DLD1 (cell line): ENCODE measurements at regions not wholly inside any gene's neighbourhood (a gene's known extent, or its start where the extent isn't known, plus 50 kb on each side); places are given as distances from the start of the nearest gene placed in this dataset.
"Not testable (repeated sequence)": the region's sequence is repeated elsewhere in the genome, so short reads cannot be mapped to it uniquely, and the experiment has no call there.

Experiments
- in situ Hi-C: cut with HindIII; loops from 2 replicates; pipeline ENCODE4 v1.10.0; 2017; ENCODE audit warnings: low sequenced_read_pairs

DNA sequence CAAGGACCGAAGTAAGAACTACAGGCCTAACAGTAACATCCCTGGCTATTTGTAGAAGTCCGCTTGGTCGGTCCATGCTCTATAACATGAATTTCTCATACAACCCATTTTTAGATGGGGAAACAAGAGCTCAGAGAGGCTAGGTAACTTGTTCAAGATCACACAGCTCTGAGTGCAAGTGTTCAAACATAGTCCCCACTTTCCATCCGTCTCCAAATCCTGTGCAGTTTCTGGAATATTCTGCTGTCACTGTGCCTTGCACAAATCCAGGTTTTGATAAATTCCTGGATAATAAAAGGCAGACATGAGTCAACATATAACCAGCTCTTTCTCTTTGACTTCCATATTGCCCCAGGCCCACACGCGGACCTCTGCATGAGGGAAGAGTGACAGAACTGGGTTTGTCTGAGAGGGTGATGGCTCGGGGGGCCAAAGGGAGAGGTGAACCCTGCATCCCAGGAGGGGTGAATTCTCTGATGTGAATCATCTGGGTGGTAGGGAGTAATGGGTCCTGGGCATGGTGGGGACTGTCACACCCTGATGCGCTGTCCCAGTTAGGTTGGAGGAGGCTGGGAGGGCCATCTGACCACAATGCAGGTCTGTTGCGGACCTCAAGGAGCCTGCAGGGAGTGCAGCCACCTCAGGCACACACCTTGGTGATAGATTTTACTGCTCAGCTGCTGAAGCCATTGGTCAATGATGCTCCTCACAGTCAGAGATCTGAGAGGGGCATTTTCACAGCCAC, 162.2 kb downstream of the SMAD6 start:
- in situ Hi-C loops = no loop called here

DNA sequence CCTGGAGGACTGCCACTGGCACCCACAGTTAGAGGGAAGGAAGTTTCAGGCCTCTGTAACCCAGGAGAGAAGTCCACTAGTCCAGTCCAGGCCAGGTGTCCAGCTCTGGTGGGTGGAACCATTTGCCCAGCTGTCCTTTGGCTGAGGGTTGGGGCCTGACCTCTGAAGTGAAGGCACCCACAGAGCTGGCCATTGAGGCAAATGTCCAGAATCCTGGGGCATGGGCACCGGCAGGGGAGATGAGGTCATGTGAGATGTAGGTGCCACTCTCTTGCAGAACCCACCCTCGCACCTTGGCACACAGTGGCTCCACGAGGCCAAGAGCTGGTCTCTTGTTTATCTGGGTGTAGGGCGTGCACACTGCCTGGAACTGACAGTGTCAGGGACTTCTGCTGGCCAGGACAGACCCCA, 162.8 kb downstream of the SMAD6 start:
- in situ Hi-C loops = no loop called here

GRCh38 chr15:66865622-66866611, 163.9 kb downstream of the SMAD6 start:
- in situ Hi-C loops = no loop called here

DNA sequence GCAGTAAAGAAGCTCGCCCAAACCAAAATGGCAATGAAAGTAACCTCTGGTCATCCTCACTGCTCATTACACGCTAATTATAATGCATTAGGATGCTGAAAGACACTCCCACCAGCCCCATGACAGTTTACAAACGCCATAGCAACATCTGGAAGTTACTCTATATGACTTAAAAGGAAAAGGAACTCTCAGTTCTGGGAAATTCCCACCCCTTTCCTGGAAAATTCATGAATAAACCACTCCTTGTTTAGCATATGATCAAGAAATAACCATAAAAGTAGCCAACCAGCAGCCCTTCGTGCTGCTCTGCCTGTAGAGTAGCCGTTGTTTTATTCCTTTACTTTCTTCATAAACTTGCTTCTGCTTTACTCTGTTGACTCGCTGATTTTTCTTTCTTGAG, 164.6 kb downstream of the SMAD6 start:
- in situ Hi-C loops = no loop called here

DNA sequence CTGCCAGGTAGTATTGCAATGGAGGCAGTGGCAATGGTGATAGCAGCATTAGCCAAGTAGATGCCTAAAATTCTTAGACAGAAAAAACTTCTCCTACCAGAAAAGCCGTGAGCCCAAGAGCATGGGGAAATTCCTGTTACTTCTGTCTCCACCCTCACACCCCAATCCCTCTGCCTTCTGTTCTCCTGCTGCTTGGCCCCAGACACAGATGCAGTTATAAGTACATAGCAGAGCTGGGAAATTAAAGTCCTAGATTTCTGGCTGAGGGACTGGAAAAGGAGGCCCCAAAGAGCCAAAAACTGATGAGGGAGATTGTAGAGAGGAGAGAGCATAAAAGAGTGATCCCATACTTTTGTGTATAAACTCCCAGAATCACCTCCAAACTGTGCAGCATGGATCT, 166.9 kb downstream of the SMAD6 start:
- in situ Hi-C loops = no loop called here

DNA sequence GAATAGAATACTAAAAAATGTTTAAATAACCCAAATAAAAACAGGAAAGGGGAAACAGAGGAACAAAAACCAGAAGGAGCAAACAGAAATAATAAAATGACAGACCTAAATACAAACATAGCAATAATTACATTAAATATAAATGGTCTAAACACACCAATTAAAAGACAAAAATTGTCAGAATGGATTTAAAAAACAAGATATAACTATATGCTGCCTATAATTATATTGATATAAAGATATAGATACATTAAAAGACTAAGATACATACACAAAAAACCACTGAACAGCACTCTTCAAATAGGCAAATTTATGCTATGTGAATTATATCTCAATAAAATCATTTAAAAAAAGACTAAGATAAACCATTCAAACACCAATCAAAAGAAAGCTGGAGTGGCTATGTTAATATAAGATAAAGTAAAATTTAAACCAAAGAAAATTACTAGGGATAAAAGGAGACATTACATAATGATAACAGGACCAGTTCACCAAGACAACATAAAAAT, 168.9 kb downstream of the SMAD6 start:
- in situ Hi-C loops = no loop called here

DNA sequence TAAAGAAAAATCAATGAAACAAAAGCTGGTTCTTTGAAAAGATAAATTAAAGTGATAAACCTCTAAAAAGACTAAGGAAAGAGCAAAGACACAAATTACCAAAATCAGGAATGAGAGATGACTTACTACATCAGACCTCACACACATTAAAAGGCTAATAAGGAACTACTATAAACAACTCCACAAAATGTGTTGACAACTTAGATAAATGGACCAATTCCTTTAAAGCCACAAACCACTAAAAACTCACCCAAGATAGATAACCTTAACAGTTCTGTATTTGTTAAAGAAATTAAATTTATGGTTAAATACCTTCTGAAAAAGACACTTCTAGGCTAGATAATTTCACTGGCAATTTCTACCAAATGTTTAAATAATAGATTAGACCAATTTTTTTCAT, 170.4 kb downstream of the SMAD6 start:
- in situ Hi-C loops = no loop called here

- in situ Hi-C loops = not testable (repeated sequence)
Observed at GRCh38 chr15:66873331-66873730, 171.3 kb downstream of the SMAD6 start.

DNA sequence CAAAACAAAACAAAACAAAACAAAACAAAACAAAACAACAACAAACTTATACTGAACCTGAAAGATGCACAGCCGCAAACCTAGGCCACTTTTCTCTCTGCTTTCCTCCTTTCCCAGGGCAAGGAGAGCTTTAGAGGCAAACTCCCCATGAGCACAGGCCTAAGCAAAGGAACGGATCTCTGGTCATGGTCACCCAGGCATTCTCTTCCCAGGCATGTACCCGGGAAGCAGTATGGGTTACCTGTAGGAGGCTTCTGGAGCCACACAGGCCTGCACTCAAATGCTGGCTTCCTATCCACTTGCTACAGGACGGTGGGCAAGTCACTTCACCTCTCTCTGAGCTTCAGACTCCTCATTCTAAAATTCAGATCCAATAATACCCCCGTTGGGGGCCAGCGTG, 171.8 kb downstream of the SMAD6 start:
- in situ Hi-C loops = no loop called here

- in situ Hi-C loops = no loop called here
Observed at GRCh38 chr15:66875588-66876420, 173.8 kb downstream of the SMAD6 start.

GRCh38 chr15:66876421-66876730, 174.3 kb downstream of the SMAD6 start:
- in situ Hi-C loops = no loop called here

- in situ Hi-C loops = no loop called here
Observed at GRCh38 chr15:66876731-66877476, 174.9 kb downstream of the SMAD6 start.

DNA sequence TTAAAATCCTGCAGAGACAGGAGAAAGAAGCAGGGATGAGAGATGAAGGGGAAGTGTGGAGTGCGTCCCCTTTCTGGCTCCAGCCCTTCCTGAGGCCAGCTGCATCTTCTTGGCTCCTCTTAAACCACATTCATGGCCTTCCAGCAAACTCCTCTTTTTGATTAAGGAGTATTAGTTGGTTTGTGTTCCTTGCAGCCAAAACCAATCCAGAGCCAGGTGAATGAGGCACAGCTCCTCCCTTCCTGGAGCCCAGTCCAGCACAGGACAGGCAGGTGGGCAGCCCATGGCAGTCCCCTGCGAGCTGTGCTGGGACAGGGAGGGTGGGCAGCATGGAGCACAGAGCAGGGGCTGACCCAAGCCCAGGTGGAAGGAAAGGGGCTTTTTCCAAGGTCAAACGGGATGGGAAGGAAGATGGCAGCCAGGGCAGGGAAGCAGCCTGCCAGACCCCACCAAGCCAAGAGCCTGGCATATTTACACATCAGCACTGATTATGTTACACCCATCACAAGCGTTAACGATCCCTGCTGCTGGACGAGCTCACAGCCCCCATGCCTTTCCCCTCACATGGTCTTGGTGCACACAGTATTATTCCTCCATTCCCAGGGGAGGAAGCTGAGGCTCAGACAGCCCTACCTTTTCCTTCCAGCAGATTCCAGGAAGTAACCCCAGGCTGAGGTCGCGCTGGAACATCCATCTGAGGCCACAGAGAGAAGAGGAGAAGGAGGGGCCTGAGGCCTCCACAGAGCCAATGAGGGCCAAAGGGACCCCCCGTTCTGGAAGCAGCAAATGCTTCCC, 175.6 kb downstream of the SMAD6 start:
- in situ Hi-C loops = no loop called here

GRCh38 chr15:66878761-66879160, 176.7 kb downstream of the SMAD6 start:
- in situ Hi-C loops = no loop called here

DNA sequence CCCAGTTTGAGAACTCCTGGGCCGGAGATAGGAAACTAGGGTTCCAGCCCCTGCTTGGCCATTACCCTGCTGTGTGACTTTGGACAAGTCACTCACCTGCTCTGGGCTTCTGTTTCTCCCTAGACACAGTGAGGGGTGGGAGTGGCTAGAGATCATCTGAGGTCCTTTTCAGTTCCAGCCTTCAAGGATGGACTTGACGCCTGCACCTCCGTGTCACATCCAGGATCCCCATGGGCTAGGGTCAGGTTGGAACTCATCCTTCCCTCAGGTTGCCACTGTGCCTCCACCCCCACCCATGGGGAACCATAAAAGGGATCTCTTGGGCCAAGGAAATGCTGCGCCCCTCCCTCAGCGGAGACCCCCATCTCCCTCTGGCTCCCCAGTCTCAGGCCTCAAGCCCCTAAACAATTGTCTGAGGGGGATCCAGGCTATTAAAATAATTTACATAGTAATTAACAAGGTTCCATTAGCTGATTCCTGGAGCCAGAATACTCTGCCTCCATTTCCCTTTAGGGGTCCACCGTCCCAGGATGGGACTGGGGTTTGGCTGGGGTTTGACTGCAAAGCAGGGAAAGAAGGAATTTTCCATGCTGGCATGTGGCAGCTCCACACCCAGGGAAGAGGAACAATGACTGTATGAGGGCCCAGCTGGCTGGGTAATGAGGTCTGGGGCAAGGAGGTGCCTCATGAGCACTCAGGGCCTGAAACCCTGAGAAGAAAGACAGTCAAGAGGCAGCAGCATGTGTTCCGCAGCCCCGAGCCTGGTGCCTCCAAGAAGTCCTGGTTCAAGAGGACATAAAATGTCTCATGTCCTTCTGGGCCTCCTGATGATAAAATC, 177.7 kb downstream of the SMAD6 start:
- in situ Hi-C loops = no loop called here

DNA sequence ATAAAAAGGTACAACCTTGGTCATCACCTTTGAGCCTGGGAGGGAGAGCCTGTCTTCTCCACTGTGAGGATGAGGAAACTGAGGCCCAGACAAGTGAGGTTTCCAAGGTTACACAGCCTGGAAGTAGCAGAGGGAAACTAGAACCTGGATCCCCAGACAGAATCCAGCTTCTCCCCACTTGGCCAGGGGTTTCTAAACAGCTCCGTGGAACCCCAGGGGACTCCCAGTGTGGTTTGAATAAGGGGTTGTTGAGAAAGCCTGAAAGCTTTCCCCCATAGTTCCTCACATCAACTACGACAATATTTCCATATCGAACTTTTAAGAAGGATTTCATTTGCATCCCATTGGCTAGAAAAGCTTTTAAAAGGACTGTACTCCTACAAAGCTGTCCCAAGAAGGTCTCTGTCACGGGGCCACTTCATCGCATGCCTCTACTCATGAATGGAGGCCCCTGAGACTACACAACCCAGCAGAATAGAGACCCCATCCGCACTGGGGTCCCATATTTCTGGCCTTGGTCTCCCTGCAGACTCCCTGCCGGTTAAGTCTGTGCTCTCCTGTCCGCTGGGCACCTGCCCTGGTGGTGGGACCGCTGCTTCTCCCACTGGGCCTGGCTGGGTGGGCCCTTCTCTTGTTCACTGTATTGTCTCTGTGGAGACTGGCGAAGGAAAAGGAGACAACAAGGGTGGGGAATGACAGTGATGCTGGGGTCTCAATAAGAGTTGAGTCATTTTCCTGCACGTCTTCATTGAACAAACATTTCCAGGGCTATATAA, 178.5 kb downstream of the SMAD6 start:
- in situ Hi-C loops = no loop called here

GRCh38 chr15:66881173-66881905, 179.3 kb downstream of the SMAD6 start:
- in situ Hi-C loops = no loop called here
